RPMI7951 (cell line): ENCODE measurements at regions not wholly inside any gene's neighbourhood (a gene's known extent, or its start where the extent isn't known, plus 50 kb on each side); places are given as distances from the start of the nearest gene placed in this dataset.
"Not testable (repeated sequence)": the region's sequence is repeated elsewhere in the genome, so short reads cannot be mapped to it uniquely, and the experiment has no call there.

Source experiments
- DNase-seq: peaks from one replicate; pipeline ENCODE4 v3.0.0-alpha.2; 2012; ENCODE audit warnings: low read depth

GRCh38 chr10:129039406-129040370 is 427.4 kb upstream of the MGMT start:
- no peak for DNase-seq

GRCh38 chr10:129040377-129040776 is 426.7 kb upstream of the MGMT start:
- DNase-seq: no peak

- DNase-seq: no peak
Measured at GRCh38 chr10:129041916-129042315, 425.1 kb upstream of the MGMT start.

GRCh38 chr10:129042776-129043595 is 424.1 kb upstream of the MGMT start:
- DNase-seq: no peak

DNA sequence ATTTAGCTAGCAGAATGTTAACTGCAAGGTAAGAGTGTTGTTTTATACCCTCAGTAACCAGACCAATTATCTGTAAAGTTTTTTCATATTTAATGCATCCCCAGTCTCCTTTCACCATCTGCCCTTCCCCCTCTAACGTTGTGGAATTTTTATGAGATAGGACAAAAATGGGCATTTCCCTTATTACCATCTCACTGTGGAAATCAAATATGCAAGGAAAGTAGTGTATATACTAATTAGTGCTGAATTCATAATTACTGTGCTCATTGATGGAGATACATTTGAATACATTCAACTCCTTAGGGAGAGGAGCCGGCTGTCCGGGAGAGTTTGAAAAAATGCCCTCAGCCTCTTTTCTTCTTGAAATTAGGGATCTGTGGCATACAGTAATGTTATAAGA is 423.4 kb upstream of the MGMT start:
- no peak for DNase-seq

DNA sequence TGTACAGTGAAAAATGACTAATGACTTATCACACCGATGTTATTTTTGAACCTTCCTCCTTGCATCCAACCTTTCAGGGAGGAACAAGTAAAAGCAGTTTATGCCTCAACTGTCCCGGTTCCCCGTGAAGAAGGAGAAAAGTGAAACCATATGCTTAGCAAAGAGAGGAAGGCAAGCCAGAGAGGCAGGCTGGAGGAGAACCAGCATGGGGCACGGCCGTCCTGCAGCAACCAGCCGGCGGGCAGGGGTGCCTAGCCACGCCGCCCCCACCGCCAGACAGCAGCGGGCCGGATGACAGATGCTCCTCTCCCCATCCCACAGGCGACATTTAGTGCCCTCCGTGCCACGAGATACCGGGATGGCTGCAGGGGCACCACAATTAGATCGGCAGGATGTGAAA is 421.4 kb upstream of the MGMT start:
- DNase-seq: no peak

DNA sequence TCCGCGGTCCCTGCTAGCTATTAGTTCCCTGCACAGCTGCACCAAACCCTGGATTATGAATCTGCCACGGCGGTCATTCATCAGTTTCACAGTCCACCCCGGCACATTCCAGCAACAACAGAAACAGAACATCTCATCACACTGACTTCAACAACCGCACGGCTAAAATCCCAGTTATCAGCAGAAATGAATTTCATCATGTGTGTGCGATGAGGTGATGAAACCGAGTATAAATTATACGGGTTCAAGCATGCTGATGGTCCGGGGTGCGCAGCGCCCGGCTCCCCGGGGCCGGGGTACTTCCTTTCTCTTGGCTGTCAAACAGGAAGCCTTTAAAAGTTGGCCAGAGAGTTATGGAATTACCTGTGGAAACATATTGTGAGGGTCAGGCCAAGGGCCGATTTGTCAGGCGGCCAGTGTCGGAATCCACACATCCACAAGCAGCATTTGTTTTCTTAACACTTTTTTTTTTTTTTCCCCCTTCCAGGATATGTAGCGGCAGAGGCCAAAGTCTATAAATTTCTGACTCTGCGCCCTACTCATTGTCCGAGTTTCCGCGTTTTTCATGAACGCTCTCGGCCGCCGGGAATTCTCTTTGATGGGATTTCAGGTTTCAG is 420.9 kb upstream of the MGMT start:
- DNase-seq: no peak

GRCh38 chr10:129046962-129047361 is 420.1 kb upstream of the MGMT start:
- DNase-seq: no peak

GRCh38 chr10:129047600-129047999 is 419.4 kb upstream of the MGMT start:
- DNase-seq: no peak

- no peak for DNase-seq
Measured at GRCh38 chr10:129048513-129048912, 418.5 kb upstream of the MGMT start.

GRCh38 chr10:129049501-129049900 is 417.5 kb upstream of the MGMT start:
- no peak for DNase-seq

DNA sequence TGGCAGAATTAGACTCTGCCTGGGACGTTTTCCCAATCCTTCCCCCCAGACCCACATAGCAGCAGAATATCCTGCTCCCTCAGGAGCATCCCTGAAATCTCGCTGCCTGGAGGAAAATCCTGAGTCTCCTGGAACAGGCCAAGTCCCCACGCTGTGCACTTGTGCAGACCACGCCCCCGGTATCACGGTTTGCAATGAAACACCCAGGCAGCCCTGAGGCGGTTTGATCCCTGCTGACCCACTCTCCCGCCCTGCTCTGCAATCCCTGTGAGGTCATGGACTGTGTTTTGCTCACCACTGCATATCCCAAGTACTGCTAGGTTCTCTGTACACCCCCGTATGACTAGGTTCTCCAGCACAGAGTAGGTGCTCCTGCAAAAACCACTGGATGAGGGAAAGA is 411.8 kb upstream of the MGMT start:
- no peak for DNase-seq

DNA sequence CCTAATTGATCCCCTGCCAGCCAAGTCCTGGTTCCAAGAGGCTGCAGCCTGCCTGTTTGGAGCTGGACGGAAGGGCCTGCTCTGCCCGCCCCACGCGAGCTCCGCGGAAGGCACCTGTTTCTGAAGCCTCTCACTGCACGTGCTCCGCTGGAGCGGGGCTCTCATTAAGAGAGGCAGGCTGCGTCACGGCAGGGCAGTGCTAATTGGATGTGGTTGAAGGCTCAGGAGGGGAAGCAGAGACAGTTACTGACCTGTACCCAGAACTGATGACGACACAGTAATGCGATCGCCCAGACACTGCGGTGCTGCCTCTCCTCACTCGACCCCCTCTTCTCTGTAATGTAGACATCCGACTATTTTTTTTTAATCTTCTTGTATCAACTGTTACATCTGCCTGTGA is 411.1 kb upstream of the MGMT start:
- DNase-seq: no peak

- DNase-seq: no peak
Measured at GRCh38 chr10:129056734-129057689, 410.0 kb upstream of the MGMT start.

GRCh38 chr10:129057856-129058663 is 409.0 kb upstream of the MGMT start:
- no peak for DNase-seq

DNA sequence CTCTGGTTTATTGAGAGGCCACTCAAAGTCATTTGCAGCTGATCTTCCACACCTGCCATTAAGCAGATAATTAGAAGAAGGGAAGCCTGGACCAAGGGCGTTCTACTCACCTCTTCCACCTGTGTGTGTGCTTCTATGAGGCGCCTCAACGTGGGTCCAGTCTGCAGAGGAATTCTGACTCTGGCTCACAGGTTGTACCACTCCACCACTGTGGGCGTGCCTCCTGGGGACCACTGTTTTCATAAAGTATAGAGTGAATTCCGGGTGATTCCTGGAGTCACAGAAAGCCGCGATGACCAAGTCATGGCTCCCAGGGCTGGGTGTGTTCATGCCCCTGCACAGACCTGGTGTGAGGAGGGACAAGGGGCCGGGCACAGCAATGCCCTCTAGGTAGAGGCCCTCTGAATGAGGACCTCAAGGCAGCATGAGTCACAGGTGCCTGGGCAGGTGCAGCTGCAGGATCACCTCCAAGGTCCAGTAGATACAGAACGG is 408.3 kb upstream of the MGMT start:
- DNase-seq: no peak

DNA sequence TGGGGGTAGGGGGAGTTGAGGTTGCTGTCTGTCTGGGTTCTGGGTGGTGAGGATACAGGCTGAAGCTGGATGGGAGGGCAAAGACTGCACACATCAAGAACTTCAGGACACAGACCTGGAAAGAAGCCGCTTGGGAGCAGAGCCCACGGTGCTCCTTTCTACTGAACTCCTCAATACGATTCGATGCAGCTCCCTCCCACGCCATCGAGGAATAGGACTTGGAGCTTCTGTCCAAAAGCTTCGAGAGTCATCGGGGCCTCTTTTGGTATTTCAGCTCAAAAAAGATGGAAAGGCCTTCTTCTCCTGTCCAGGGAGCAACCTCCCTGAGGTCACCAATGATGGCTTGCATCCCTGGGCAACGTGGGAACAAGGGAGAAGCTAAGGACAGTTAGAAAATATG is 407.1 kb upstream of the MGMT start:
- no peak for DNase-seq

DNA sequence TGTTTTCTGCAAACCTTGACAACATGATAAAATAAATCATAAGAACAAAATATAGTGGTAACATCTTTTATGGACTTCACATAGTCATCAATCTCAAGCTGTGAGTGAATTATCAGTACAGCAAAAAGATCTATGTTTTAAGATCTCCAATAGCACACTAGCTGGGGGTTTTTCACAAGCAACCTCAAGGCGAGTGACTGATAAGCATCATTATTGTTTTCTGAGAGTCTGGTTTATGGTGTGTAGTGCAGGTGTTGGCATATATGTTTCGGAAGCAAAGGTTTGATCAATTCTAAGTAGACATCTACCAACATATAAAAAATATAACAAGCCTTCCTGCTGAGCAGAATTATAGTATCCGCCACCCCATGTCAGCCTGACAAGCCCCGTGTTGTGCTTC is 403.8 kb upstream of the MGMT start:
- DNase-seq: no peak

- no peak for DNase-seq
Measured at GRCh38 chr10:129063877-129064276, 403.2 kb upstream of the MGMT start.

- DNase-seq: not testable (repeated sequence)
Measured at GRCh38 chr10:129066529-129066928, 400.5 kb upstream of the MGMT start.
